SK-N-SH treated with all-trans-retinoic acid at 6 μM for 48 hours (cell line): ENCODE measurements at regions not wholly inside any gene's neighbourhood (a gene's known extent, or its start where the extent isn't known, plus 50 kb on each side); places are given as distances from the start of the nearest gene placed in this dataset.

Source experiments
- ATAC-seq: fragments of 200-7000 bp; cut with Tn5 transposase; 3 replicates; pipeline ENCODE4 v1.9.1; 2020; ENCODE audit warnings: mild to moderate bottlenecking, moderate library complexity
- ARNTL ChIP-seq: fragments of 450-650 bp; formaldehyde crosslinking; IDR thresholded peaks from 2 replicates; pipeline ENCODE4 v1.5.0; 2020; ENCODE audit warnings: low read depth, mild to moderate bottlenecking, moderate library complexity, borderline replicate concordance
- BACH2 ChIP-seq: fragments of 250-450 bp; sonication (Bioruptor Pico); IDR thresholded peaks from 2 replicates; pipeline ENCODE4 v1.9.0; 2021; ENCODE audit warnings: mild to moderate bottlenecking, borderline replicate concordance
- CSDC2 ChIP-seq: fragments of 250-450 bp; sonication (Bioruptor Pico); IDR thresholded peaks from 2 replicates; pipeline ENCODE4 v1.5.0; 2020; ENCODE audit warnings: mild to moderate bottlenecking, moderate library complexity
- CSRNP3 ChIP-seq: fragments of 250-450 bp; sonication (Bioruptor Pico); IDR thresholded peaks from 2 replicates; pipeline ENCODE4 v1.5.1; 2021; ENCODE audit warnings: mild to moderate bottlenecking, moderate library complexity
- GLIS3 ChIP-seq: fragments of 250-450 bp; sonication (Bioruptor Pico); IDR thresholded peaks from 2 replicates; pipeline ENCODE4 v1.5.0; 2020; ENCODE audit warnings: mild to moderate bottlenecking, moderate library complexity
- ISL1 ChIP-seq: fragments of 250-450 bp; sonication (Bioruptor Pico); IDR thresholded peaks from 2 replicates; pipeline ENCODE4 v2.1.2; 2022; ENCODE audit warnings: mild to moderate bottlenecking, moderate library complexity
- OSR1 ChIP-seq: fragments of 250-450 bp; sonication (Bioruptor Pico); IDR thresholded peaks from 2 replicates; pipeline ENCODE4 v1.8.0; 2022; ENCODE audit warnings: moderate library complexity, mild to moderate bottlenecking, inconsistent platforms
- PATZ1 ChIP-seq: fragments of 250-450 bp; sonication (Bioruptor Pico); IDR thresholded peaks from 2 replicates; pipeline ENCODE4 v1.8.0; 2020; ENCODE audit warnings: mild to moderate bottlenecking, moderate library complexity, borderline replicate concordance
- POU6F1 ChIP-seq: fragments of 250-450 bp; sonication (Bioruptor Pico); IDR thresholded peaks from 2 replicates; pipeline ENCODE4 v1.8.0; 2021; ENCODE audit warnings: low read depth, mild to moderate bottlenecking, moderate library complexity, borderline replicate concordance
- RARB ChIP-seq: fragments of 250-450 bp; sonication (Bioruptor Pico); IDR thresholded peaks from 2 replicates; pipeline ENCODE4 v1.8.0; 2021; ENCODE audit warnings: mild to moderate bottlenecking, moderate library complexity
- SNAI2 ChIP-seq: fragments of 250-450 bp; sonication (Bioruptor Pico); IDR thresholded peaks from 2 replicates; pipeline ENCODE4 v1.5.0; 2020; ENCODE audit warnings: mild to moderate bottlenecking, moderate library complexity
- TCF4 ChIP-seq: fragments of 250-450 bp; sonication (Bioruptor Pico); IDR thresholded peaks from 2 replicates; pipeline ENCODE4 v1.8.0; 2021; ENCODE audit warnings: mild to moderate bottlenecking, moderate library complexity, borderline replicate concordance
- TOX ChIP-seq: fragments of 250-450 bp; sonication (Bioruptor Pico); IDR thresholded peaks from 2 replicates; pipeline ENCODE4 v1.8.0; 2021; ENCODE audit warnings: mild to moderate bottlenecking, moderate library complexity, borderline replicate concordance
- ZFP30 ChIP-seq: fragments of 450-650 bp; formaldehyde crosslinking; IDR thresholded peaks from 2 replicates; pipeline ENCODE4 v1.5.0; 2022; ENCODE audit warnings: mild to moderate bottlenecking, moderate library complexity
- ZNF565 ChIP-seq: fragments of 450-650 bp; formaldehyde crosslinking; conservative IDR thresholded peaks from 2 replicates; pipeline ENCODE4 v1.5.0; 2020; ENCODE audit warnings: low read depth, mild to moderate bottlenecking, moderate library complexity
- ZNF70 ChIP-seq: fragments of 450-650 bp; formaldehyde crosslinking; IDR thresholded peaks from 2 replicates; pipeline ENCODE4 v1.5.0; 2020; ENCODE audit warnings: mild to moderate bottlenecking, moderate library complexity
- ZNF8 ChIP-seq: fragments of 450-650 bp; formaldehyde crosslinking; IDR thresholded peaks from 2 replicates; pipeline ENCODE4 v1.5.0; 2020; ENCODE audit warnings: mild to moderate bottlenecking, moderate library complexity

- TF ChIP-seq GLIS3 (CRISPR knock-in tag), result no peak
- no peak for TF ChIP-seq POU6F1 (CRISPR knock-in tag)
- no peak for TF ChIP-seq TOX (CRISPR knock-in tag)
- TF ChIP-seq ZNF565 (CRISPR knock-in tag), result no peak
- TF ChIP-seq ISL1 (CRISPR knock-in tag), result no peak
- TF ChIP-seq PATZ1, result no peak
- no peak for TF ChIP-seq ZNF8 (CRISPR knock-in tag)
- no peak for TF ChIP-seq OSR1
- TF ChIP-seq CSRNP3, result no peak
- TF ChIP-seq CSDC2 (CRISPR knock-in tag), result no peak
- TF ChIP-seq ARNTL (CRISPR knock-in tag), result no peak
- no peak for TF ChIP-seq SNAI2 (CRISPR knock-in tag)
- TF ChIP-seq, all 23 proteins: peak for 0
- no peak for ATAC-seq
These were observed 299.6 kb upstream of the KLF4 start for GRCh38 chr9:107789001-107789700.

GRCh38 chr9:107786561-107786960, 297.0 kb upstream of the KLF4 start:
- no peak for ATAC-seq
- TF ChIP-seq ZNF565 (CRISPR knock-in tag) (no peak), TOX (CRISPR knock-in tag) (no peak), POU6F1 (CRISPR knock-in tag) (no peak), OSR1 (no peak)
- TF ChIP-seq, all 23 proteins: peak for 0

GRCh38 chr9:107784235-107784958, 294.8 kb upstream of the KLF4 start:
- no peak; the same call in 1 of the 3 replicates for ATAC-seq
- no peak for TF ChIP-seq TCF4 (CRISPR knock-in tag)
- TF ChIP-seq ZNF565 (CRISPR knock-in tag), result no peak
- TF ChIP-seq SNAI2 (CRISPR knock-in tag), result no peak

GRCh38 chr9:107782789-107783188, 293.2 kb upstream of the KLF4 start:
- ATAC-seq, result no peak
- TF ChIP-seq TCF4 (CRISPR knock-in tag) (no peak), ZNF565 (CRISPR knock-in tag) (no peak), ZFP30 (CRISPR knock-in tag) (no peak), TOX (CRISPR knock-in tag) (no peak), CSRNP3 (no peak), ZNF70 (CRISPR knock-in tag) (no peak), RARB (CRISPR knock-in tag) (no peak), BACH2 (CRISPR knock-in tag) (no peak), ARNTL (CRISPR knock-in tag) (no peak)
